ENCODE measurements at regions not wholly inside any gene's neighbourhood (a gene's known extent, or its start where the extent isn't known, plus 50 kb on each side); places are given as distances from the start of the nearest gene placed in this dataset.

- Mint-ChIP-seq H3K36me3 (ENCODE audit: low read depth) (no peaks in the 10 kb centered on the region), H3K9me3 (peaks cover 16% of the 10 kb centered on the region), H3K27me3 (no peaks in the 10 kb centered on the region), H3K27ac (no peak overlapping the region), H3K4me3 (no peak overlapping the region), H3K4me1 (no peaks in the 10 kb centered on the region)
- CTCF ChIA-PET: no interaction called here
- POLR2A ChIA-PET: no interaction called here
- DNase-seq: no peak
These were observed 262.2 kb downstream of the GLRX3 start for GRCh38 chr10:130398090-130398994.

- no peak overlapping the region for H3K4me3 Mint-ChIP-seq
- H3K27ac Mint-ChIP-seq: no peak overlapping the region
- DNase-seq: no peak
- H3K4me1 Mint-ChIP-seq: no peaks in the 10 kb centered on the region
- H3K36me3 Mint-ChIP-seq (ENCODE audit: low read depth): no peaks in the 10 kb centered on the region
- ChIA-PET CTCF (no interaction called here), POLR2A (no interaction called here)
- peaks cover 13% of the 10 kb centered on the region for H3K9me3 Mint-ChIP-seq
- H3K27me3 Mint-ChIP-seq: no peaks in the 10 kb centered on the region
These were observed 263.3 kb downstream of the GLRX3 start for GRCh38 chr10:130399425-130399950.

GRCh38 chr10:130400890-130401289 is 264.7 kb downstream of the GLRX3 start:
- CTCF ChIA-PET: no interaction called here
- POLR2A ChIA-PET: no interaction called here
- no peak overlapping the region for H3K27ac Mint-ChIP-seq
- DNase-seq: no peak
- no peak overlapping the region for H3K4me3 Mint-ChIP-seq
- H3K27me3 Mint-ChIP-seq: no peaks in the 10 kb centered on the region
- peaks cover 10% of the 10 kb centered on the region for H3K9me3 Mint-ChIP-seq
- no peaks in the 10 kb centered on the region for H3K36me3 Mint-ChIP-seq (ENCODE audit: low read depth)
- H3K4me1 Mint-ChIP-seq: no peaks in the 10 kb centered on the region

GRCh38 chr10:130401860-130402765 is 265.9 kb downstream of the GLRX3 start:
- H3K4me3 Mint-ChIP-seq: no peak overlapping the region
- H3K27ac Mint-ChIP-seq: no peak overlapping the region
- DNase-seq: no peak
- H3K4me1 Mint-ChIP-seq: no peaks in the 10 kb centered on the region
- H3K27me3 Mint-ChIP-seq: no peaks in the 10 kb centered on the region
- CTCF ChIA-PET: no interaction called here
- no peaks in the 10 kb centered on the region for H3K9me3 Mint-ChIP-seq
- POLR2A ChIA-PET: no interaction called here
- H3K36me3 Mint-ChIP-seq (ENCODE audit: low read depth): no peaks in the 10 kb centered on the region

GRCh38 chr10:130403153-130404075 is 267.2 kb downstream of the GLRX3 start:
- ChIA-PET CTCF (no interaction called here), POLR2A (no interaction called here)
- Mint-ChIP-seq H3K27ac (no peak overlapping the region), H3K36me3 (ENCODE audit: low read depth) (no peaks in the 10 kb centered on the region), H3K9me3 (no peaks in the 10 kb centered on the region), H3K4me1 (no peaks in the 10 kb centered on the region), H3K4me3 (no peak overlapping the region), H3K27me3 (no peaks in the 10 kb centered on the region)
- DNase-seq: no peak

- H3K4me1 Mint-ChIP-seq: no peaks in the 10 kb centered on the region
- POLR2A ChIA-PET: no interaction called here
- no peak overlapping the region for H3K27ac Mint-ChIP-seq
- CTCF ChIA-PET: no interaction called here
- no peaks in the 10 kb centered on the region for H3K27me3 Mint-ChIP-seq
- H3K36me3 Mint-ChIP-seq (ENCODE audit: low read depth): no peaks in the 10 kb centered on the region
- no peak for DNase-seq
- H3K4me3 Mint-ChIP-seq: no peak overlapping the region
- no peaks in the 10 kb centered on the region for H3K9me3 Mint-ChIP-seq
These were observed 268.4 kb downstream of the GLRX3 start for GRCh38 chr10:130404476-130405055.

GRCh38 chr10:130407052-130407451 is 270.9 kb downstream of the GLRX3 start:
- H3K4me1 Mint-ChIP-seq: no peaks in the 10 kb centered on the region
- no peak overlapping the region for H3K4me3 Mint-ChIP-seq
- CTCF ChIA-PET: no interaction called here
- no peaks in the 10 kb centered on the region for H3K36me3 Mint-ChIP-seq (ENCODE audit: low read depth)
- H3K27ac Mint-ChIP-seq: no peak overlapping the region
- H3K27me3 Mint-ChIP-seq: no peaks in the 10 kb centered on the region
- no peaks in the 10 kb centered on the region for H3K9me3 Mint-ChIP-seq
- POLR2A ChIA-PET: no interaction called here
- DNase-seq: no peak

GRCh38 chr10:130409331-130409730 is 273.1 kb downstream of the GLRX3 start:
- H3K4me3 Mint-ChIP-seq: no peak overlapping the region
- H3K27ac Mint-ChIP-seq: no peak overlapping the region
- POLR2A ChIA-PET: no interaction called here
- no peaks in the 10 kb centered on the region for H3K4me1 Mint-ChIP-seq
- no peaks in the 10 kb centered on the region for H3K9me3 Mint-ChIP-seq
- no peaks in the 10 kb centered on the region for H3K36me3 Mint-ChIP-seq (ENCODE audit: low read depth)
- H3K27me3 Mint-ChIP-seq: no peaks in the 10 kb centered on the region
- CTCF ChIA-PET: no interaction called here
- DNase-seq: no peak

GRCh38 chr10:130409931-130410330 is 273.7 kb downstream of the GLRX3 start:
- CTCF ChIA-PET: no interaction called here
- Mint-ChIP-seq H3K36me3 (ENCODE audit: low read depth) (no peaks in the 10 kb centered on the region), H3K9me3 (no peaks in the 10 kb centered on the region), H3K4me3 (no peak overlapping the region), H3K27ac (no peak overlapping the region), H3K27me3 (peaks cover 3% of the 10 kb centered on the region), H3K4me1 (no peaks in the 10 kb centered on the region)
- no peak for DNase-seq
- POLR2A ChIA-PET: no interaction called here

- ChIA-PET CTCF (no interaction called here), POLR2A (no interaction called here)
- no peak overlapping the region for H3K27ac Mint-ChIP-seq
- no peaks in the 10 kb centered on the region for H3K36me3 Mint-ChIP-seq (ENCODE audit: low read depth)
- no peak for DNase-seq
- H3K9me3 Mint-ChIP-seq: no peaks in the 10 kb centered on the region
- no peaks in the 10 kb centered on the region for H3K4me1 Mint-ChIP-seq
- H3K4me3 Mint-ChIP-seq: no peak overlapping the region
- peaks cover 12% of the 10 kb centered on the region for H3K27me3 Mint-ChIP-seq
These were observed 275.4 kb downstream of the GLRX3 start for GRCh38 chr10:130411496-130412085.

GRCh38 chr10:130412317-130412716 is 276.1 kb downstream of the GLRX3 start:
- peaks cover 14% of the 10 kb centered on the region for H3K27me3 Mint-ChIP-seq
- H3K36me3 Mint-ChIP-seq (ENCODE audit: low read depth): no peaks in the 10 kb centered on the region
- no peak for DNase-seq
- no peak overlapping the region for H3K4me3 Mint-ChIP-seq
- POLR2A ChIA-PET: no interaction called here
- no peak overlapping the region for H3K27ac Mint-ChIP-seq
- no peaks in the 10 kb centered on the region for H3K9me3 Mint-ChIP-seq
- CTCF ChIA-PET: no interaction called here
- no peaks in the 10 kb centered on the region for H3K4me1 Mint-ChIP-seq
